ENCODE measurements at regions not wholly inside any gene's neighbourhood (a gene's known extent, or its start where the extent isn't known, plus 50 kb on each side); places are given as distances from the start of the nearest gene placed in this dataset.
"Not testable (repeated sequence)": the region's sequence is repeated elsewhere in the genome, so short reads cannot be mapped to it uniquely, and the experiment has no call there.

GRCh38 chr5:44969825-44970224 is 161.1 kb downstream of the MRPS30 start:
- intact Hi-C loops (cut with DNase I; ENCODE audit: low total_unique reads): no loop called here
- H3K27ac ChIP-seq: no peak overlapping the region
- TF ChIP-seq POLR2A (IDR thresholded peaks at IDR 0.05) (no peak), CTCF (IDR thresholded peaks at IDR 0.05) (no peak)
- H3K36me3 ChIP-seq (ENCODE audit: low read depth, missing control alignments): no peaks in the 10 kb centered on the region
- no peak overlapping the region for H3K4me3 ChIP-seq
- no peaks in the 10 kb centered on the region for H3K4me1 ChIP-seq
- no peak for DNase-seq
- 75 to 87% methylated on average over 4 of the region's 4 CpGs for WGBS, 2 donors
- H3K9me3 ChIP-seq: no peaks in the 10 kb centered on the region
- H3K27me3 ChIP-seq: no peaks in the 10 kb centered on the region

- H3K27ac ChIP-seq, H3K9me3 ChIP-seq, H3K4me1 ChIP-seq: not testable (repeated sequence)
Measured at GRCh38 chr5:44970963-44971362, 162.2 kb downstream of the MRPS30 start.

GRCh38 chr5:44974813-44975212 is 166.1 kb downstream of the MRPS30 start:
- Histone ChIP-seq H3K4me3 (no peak overlapping the region), H3K36me3 (ENCODE audit: low read depth, missing control alignments) (no peaks in the 10 kb centered on the region), H3K4me1 (no peaks in the 10 kb centered on the region), H3K27me3 (no peaks in the 10 kb centered on the region), H3K27ac (no peak overlapping the region), H3K9me3 (no peaks in the 10 kb centered on the region)
- no peak for DNase-seq
- TF ChIP-seq CTCF (IDR thresholded peaks at IDR 0.05) (no peak), POLR2A (IDR thresholded peaks at IDR 0.05) (no peak)
- intact Hi-C loops (cut with DNase I; ENCODE audit: low total_unique reads): no loop called here
- WGBS, 2 donors: 79 to 94% methylated on average over 14 to 19 of the region's 19 CpGs

More at GRCh38 chr5:44970963-44971362, 162.2 kb downstream of the MRPS30 start:
- H3K27me3 ChIP-seq; DNase-seq; intact Hi-C loops (cut with DNase I; ENCODE audit: low total_unique reads); H3K36me3 ChIP-seq (ENCODE audit: low read depth, missing control alignments); H3K4me3 ChIP-seq: not testable (repeated sequence)
- 79 to 91% methylated on average over 2 of the region's 2 CpGs for WGBS, 2 donors

GRCh38 chr5:44981708-44982107 is 173.0 kb downstream of the MRPS30 start:
- Histone ChIP-seq H3K36me3 (ENCODE audit: low read depth, missing control alignments) (no peaks in the 10 kb centered on the region), H3K27me3 (no peaks in the 10 kb centered on the region), H3K9me3 (no peaks in the 10 kb centered on the region), H3K4me1 (no peaks in the 10 kb centered on the region), H3K27ac (no peak overlapping the region), H3K4me3 (no peak overlapping the region)
- WGBS, 2 donors: 74 to 81% methylated on average over 3 of the region's 3 CpGs
- intact Hi-C loops (cut with DNase I; ENCODE audit: low total_unique reads): no loop called here
- DNase-seq: no peak
- TF ChIP-seq CTCF (IDR thresholded peaks at IDR 0.05) (no peak), POLR2A (IDR thresholded peaks at IDR 0.05) (no peak)

GRCh38 chr5:44983006-44983405 is 174.3 kb downstream of the MRPS30 start:
- no peaks in the 10 kb centered on the region for H3K27me3 ChIP-seq
- H3K9me3 ChIP-seq: no peaks in the 10 kb centered on the region
- no peak overlapping the region for H3K4me3 ChIP-seq
- intact Hi-C loops (cut with DNase I; ENCODE audit: low total_unique reads): no loop called here
- H3K27ac ChIP-seq: no peak overlapping the region
- TF ChIP-seq CTCF (IDR thresholded peaks at IDR 0.05) (no peak), POLR2A (IDR thresholded peaks at IDR 0.05) (no peak)
- H3K36me3 ChIP-seq (ENCODE audit: low read depth, missing control alignments): no peaks in the 10 kb centered on the region
- DNase-seq: no peak
- H3K4me1 ChIP-seq: no peaks in the 10 kb centered on the region
